ENCODE measurements at regions not wholly inside any gene's neighbourhood (a gene's known extent, or its start where the extent isn't known, plus 50 kb on each side); places are given as distances from the start of the nearest gene placed in this dataset.

DNA sequence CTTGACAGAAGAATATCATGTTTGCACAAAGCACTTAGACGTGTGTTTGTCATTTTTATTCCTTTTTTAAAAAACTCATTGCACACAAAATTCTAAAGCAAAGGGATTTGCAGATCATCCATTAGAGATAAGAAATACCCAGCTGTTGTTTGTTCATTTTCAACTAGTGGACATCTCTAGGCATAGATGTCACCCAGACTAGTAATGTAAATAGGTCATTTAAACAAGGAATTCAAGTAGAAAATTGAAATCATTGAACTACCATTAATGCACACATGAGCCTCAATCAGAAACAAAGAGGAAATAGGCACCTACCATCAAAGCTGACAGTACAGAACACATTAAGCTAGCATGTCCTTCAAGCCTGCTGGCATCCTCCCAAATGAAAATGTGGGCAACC lies 107.3 kb downstream of the OR2K2 start:
- Histone ChIP-seq H3K4me3 (no peak overlapping the region), H3K36me3 (no peaks in the 10 kb centered on the region), H3K27me3 (no peaks in the 10 kb centered on the region), H3K4me1 (no peaks in the 10 kb centered on the region), H3K27ac (no peak overlapping the region), H3K9me3 (no peaks in the 10 kb centered on the region)
- WGBS, 2 donors: 91% methylated on average over 1 of the region's 1 CpG
- no peak for DNase-seq (ENCODE audit: low spot score in 2 of 2)
- no peak for TF ChIP-seq POLR2A (IDR thresholded peaks at IDR 0.05)
- TF ChIP-seq, protein P1, sequence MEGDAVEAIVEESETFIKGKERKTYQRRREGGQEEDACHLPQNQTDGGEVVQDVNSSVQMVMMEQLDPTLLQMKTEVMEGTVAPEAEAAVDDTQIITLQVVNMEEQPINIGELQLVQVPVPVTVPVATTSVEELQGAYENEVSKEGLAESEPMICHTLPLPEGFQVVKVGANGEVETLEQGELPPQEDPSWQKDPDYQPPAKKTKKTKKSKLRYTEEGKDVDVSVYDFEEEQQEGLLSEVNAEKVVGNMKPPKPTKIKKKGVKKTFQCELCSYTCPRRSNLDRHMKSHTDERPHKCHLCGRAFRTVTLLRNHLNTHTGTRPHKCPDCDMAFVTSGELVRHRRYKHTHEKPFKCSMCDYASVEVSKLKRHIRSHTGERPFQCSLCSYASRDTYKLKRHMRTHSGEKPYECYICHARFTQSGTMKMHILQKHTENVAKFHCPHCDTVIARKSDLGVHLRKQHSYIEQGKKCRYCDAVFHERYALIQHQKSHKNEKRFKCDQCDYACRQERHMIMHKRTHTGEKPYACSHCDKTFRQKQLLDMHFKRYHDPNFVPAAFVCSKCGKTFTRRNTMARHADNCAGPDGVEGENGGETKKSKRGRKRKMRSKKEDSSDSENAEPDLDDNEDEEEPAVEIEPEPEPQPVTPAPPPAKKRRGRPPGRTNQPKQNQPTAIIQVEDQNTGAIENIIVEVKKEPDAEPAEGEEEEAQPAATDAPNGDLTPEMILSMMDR (IDR thresholded peaks at IDR 0.05): no peak
- no peak for TF ChIP-seq EP300 (IDR thresholded peaks at IDR 0.05)

- Histone ChIP-seq H3K4me3 (no peak overlapping the region), H3K27ac (no peak overlapping the region), H3K4me1 (no peaks in the 10 kb centered on the region), H3K9me3 (peaks cover 0 to 11% (median 0%) of the 10 kb centered on the region in 4 donors), H3K27me3 (no peaks in the 10 kb centered on the region), H3K36me3 (no peaks in the 10 kb centered on the region)
- no peak for DNase-seq (ENCODE audit: low spot score in 2 of 2)
- 97% methylated on average over 6 of the region's 6 CpGs for WGBS, 2 donors
- TF ChIP-seq EP300 (IDR thresholded peaks at IDR 0.05): no peak
- TF ChIP-seq POLR2A (IDR thresholded peaks at IDR 0.05): no peak
- TF ChIP-seq, protein P1 (IDR thresholded peaks at IDR 0.05): no peak
These were observed 117.2 kb downstream of the OR2K2 start for GRCh38 chr9:111212874-111213273.

DNA sequence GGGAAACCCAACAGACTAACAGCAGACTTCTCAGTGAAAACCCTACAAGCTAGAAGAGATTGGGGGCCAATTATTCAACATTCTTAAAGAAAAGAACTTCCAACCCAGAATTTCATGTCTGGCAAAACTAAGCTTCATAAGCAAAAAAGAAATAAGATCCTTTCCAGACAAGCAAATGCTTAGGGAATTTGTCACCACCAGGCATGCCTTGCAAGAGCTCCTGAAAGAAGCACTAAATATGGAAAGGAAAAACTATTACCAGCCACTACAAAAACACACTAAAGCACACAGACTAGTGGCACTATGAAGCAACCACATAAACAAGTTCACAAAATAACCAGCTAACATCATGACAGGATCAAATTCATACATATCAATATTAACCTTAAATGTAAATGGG lies 131.1 kb downstream of the OR2K2 start:
- no peak for DNase-seq (ENCODE audit: low spot score in 2 of 2)
- Histone ChIP-seq H3K27ac (no peak overlapping the region), H3K36me3 (no peaks in the 10 kb centered on the region), H3K4me1 (peaks cover 0 to 19% (median 4%) of the 10 kb centered on the region in 4 donors), H3K9me3 (peaks cover 0 to 12% (median 3%) of the 10 kb centered on the region in 4 donors), H3K27me3 (no peaks in the 10 kb centered on the region), H3K4me3 (no peak overlapping the region)
- no peak for TF ChIP-seq EP300 (IDR thresholded peaks at IDR 0.05)
- TF ChIP-seq, protein P1 (IDR thresholded peaks at IDR 0.05): no peak
- TF ChIP-seq POLR2A (IDR thresholded peaks at IDR 0.05): no peak

- H3K36me3 ChIP-seq: no peaks in the 10 kb centered on the region
These were observed 132.8 kb downstream of the OR2K2 start for GRCh38 chr9:111197256-111197655.

GRCh38 chr9:111195766-111196165 lies 134.3 kb downstream of the OR2K2 start:
- H3K4me1 ChIP-seq: peaks cover 0 to 19% (median 4%) of the 10 kb centered on the region in 4 donors
- H3K27me3 ChIP-seq: no peaks in the 10 kb centered on the region
- TF ChIP-seq, protein P1 (IDR thresholded peaks at IDR 0.05): no peak
- no peak for TF ChIP-seq EP300 (IDR thresholded peaks at IDR 0.05)
- no peak for TF ChIP-seq POLR2A (IDR thresholded peaks at IDR 0.05)
- WGBS, 2 donors: 24 to 33% methylated on average over 4 of the region's 4 CpGs
- peak overlapping the region in 3 of 4 donors; percentile 52 to 65 (median 54) for H3K27ac ChIP-seq
- no peaks in the 10 kb centered on the region for H3K9me3 ChIP-seq
- no peaks in the 10 kb centered on the region for H3K36me3 ChIP-seq
- H3K4me3 ChIP-seq: no peak overlapping the region
- DNase-seq (ENCODE audit: low spot score in 2 of 2): no peak

More at GRCh38 chr9:111197256-111197655, 132.8 kb downstream of the OR2K2 start:
- TF ChIP-seq, protein P1 (IDR thresholded peaks at IDR 0.05): no peak
- TF ChIP-seq EP300 (IDR thresholded peaks at IDR 0.05) (no peak), POLR2A (IDR thresholded peaks at IDR 0.05) (no peak)
- H3K4me3 ChIP-seq: no peak overlapping the region
- H3K4me1 ChIP-seq: peaks cover 0 to 19% (median 4%) of the 10 kb centered on the region in 4 donors
- no peak for DNase-seq (ENCODE audit: low spot score in 2 of 2)
- H3K27me3 ChIP-seq: no peaks in the 10 kb centered on the region
- H3K27ac ChIP-seq: no peak overlapping the region
- H3K9me3 ChIP-seq: no peaks in the 10 kb centered on the region
